ENCODE measurements at regions not wholly inside any gene's neighbourhood (a gene's known extent, or its start where the extent isn't known, plus 50 kb on each side); places are given as distances from the start of the nearest gene placed in this dataset.

DNA sequence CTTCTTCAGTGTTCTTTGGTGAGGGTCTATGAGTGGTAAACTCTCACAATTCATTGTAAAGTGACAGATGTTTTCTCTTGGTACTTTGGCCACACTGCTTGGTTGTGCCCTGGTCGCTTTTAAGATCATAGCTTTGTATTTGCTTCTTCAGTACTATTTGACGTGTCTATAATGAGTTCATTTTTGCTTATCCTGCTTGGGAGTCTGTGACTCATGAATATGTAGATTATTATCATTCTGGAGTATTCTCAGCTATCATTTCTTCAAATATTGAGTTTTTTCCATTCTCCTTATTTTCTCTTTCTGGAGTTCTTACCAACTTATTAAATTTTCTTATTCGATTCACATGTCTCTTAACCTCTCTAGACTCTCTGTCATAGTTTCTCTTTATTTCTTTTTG, 73.0 kb upstream of the HS6ST1 start:
- no peak overlapping the region for H3K27ac ChIP-seq
- H3K27me3 ChIP-seq = no peaks in the 10 kb centered on the region
- H4K20me1 ChIP-seq (ENCODE audit: insufficient read depth, poor library complexity, severe bottlenecking) = no peaks in the 10 kb centered on the region
- H3K36me3 ChIP-seq (replicated peaks; ENCODE audit: insufficient read depth, low read depth) = no peaks in the 10 kb centered on the region
- H3K79me2 ChIP-seq = no peaks in the 10 kb centered on the region
- WGBS (ENCODE audit: low lambda C conversion rate, missing lambda C conversion rate) = 95% methylated on average over 3 of the region's 3 CpGs
- H3K4me1 ChIP-seq (ENCODE audit: insufficient read depth) = peaks cover 14% of the 10 kb centered on the region
- H3K4me2 ChIP-seq = no peak overlapping the region
- no peak for DNase-seq (ENCODE audit: low spot score)
- H3K9me3 ChIP-seq (ENCODE audit: low read depth) = no peaks in the 10 kb centered on the region
- TF ChIP-seq CTCF (IDR thresholded peaks at IDR 0.05; ENCODE audit: poor library complexity) = no peak
- TF ChIP-seq EZH2phosphoT487 (IDR thresholded peaks at IDR 0.05; ENCODE audit: low read depth, severe bottlenecking, unreplicated experiment) = no peak
- no peak for TF ChIP-seq EZH2 (IDR thresholded peaks at IDR 0.05; ENCODE audit: borderline replicate concordance)
- H2AFZ ChIP-seq = no peak overlapping the region
- no peak overlapping the region for H3K4me3 ChIP-seq
- no peaks in the 10 kb centered on the region for H3K9me2 ChIP-seq (replicated peaks; ENCODE audit: insufficient read depth)

DNA sequence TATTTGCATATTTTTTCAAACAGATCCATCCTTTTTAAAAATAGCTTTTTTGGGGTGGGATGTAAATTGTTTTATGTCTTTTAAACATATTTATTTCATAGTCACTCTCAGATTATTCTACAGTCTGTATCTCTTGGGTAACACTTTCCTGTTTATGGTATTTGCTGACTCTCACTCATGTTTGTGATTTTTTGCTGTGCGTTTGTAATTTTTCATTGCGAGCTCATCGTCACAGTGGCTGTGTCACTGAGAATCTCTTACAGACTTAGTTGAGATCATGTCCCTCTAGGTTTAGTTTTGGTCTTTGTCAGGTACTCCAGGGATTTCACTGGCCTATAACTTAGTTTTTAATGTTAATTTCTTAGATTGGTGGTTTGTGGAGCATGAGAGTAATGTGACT, 73.5 kb upstream of the HS6ST1 start:
- no peak for TF ChIP-seq EZH2phosphoT487 (IDR thresholded peaks at IDR 0.05; ENCODE audit: low read depth, severe bottlenecking, unreplicated experiment)
- no peak for TF ChIP-seq EZH2 (IDR thresholded peaks at IDR 0.05; ENCODE audit: borderline replicate concordance)
- TF ChIP-seq CTCF (IDR thresholded peaks at IDR 0.05; ENCODE audit: poor library complexity) = no peak
- H3K27ac ChIP-seq = no peak overlapping the region
- H3K79me2 ChIP-seq = no peaks in the 10 kb centered on the region
- H4K20me1 ChIP-seq (ENCODE audit: insufficient read depth, poor library complexity, severe bottlenecking) = no peaks in the 10 kb centered on the region
- H3K4me3 ChIP-seq = no peak overlapping the region
- H3K4me1 ChIP-seq (ENCODE audit: insufficient read depth) = peaks cover 14% of the 10 kb centered on the region
- no peaks in the 10 kb centered on the region for H3K9me2 ChIP-seq (replicated peaks; ENCODE audit: insufficient read depth)
- 87% methylated on average over 3 of the region's 3 CpGs for WGBS (ENCODE audit: low lambda C conversion rate, missing lambda C conversion rate)
- no peaks in the 10 kb centered on the region for H3K27me3 ChIP-seq
- no peaks in the 10 kb centered on the region for H3K36me3 ChIP-seq (replicated peaks; ENCODE audit: insufficient read depth, low read depth)
- no peaks in the 10 kb centered on the region for H3K9me3 ChIP-seq (ENCODE audit: low read depth)
- no peak overlapping the region for H3K4me2 ChIP-seq
- no peak overlapping the region for H2AFZ ChIP-seq
- DNase-seq (ENCODE audit: low spot score) = no peak

DNA sequence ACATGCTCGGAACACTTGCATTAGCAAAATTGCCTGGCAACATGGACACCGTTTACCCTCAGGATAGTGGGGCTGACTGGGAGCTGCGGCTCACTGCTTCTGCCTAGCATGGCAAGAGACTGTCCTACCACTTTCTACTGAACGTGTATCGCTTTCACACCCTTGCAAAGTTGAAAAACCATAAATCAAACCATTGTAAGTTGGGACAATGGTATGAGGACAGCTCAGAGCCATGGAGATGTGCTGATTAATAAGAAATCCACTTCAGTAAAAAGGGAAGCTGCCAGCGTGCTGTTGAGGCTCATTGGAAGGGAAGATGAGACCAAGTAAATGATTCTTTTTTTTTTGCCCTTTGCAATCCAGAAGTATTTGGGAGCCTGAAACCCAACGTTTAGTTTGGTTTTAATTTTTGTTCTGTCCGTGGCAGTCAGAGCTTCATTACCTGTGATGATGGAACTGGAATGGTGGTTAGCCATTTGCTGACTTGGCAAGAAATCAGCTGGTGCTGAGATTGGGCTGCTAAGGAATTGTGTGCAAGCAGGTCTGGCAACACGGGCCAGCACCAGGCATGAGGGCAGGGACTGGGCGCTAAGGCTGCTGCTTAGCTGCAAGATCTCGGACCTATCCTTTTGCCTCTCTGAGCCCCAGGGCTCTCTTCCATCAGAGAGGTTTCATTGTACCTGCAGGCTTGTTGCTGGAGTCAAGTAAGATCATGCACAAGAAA, 75.5 kb upstream of the HS6ST1 start:
- H3K36me3 ChIP-seq (replicated peaks; ENCODE audit: insufficient read depth, low read depth) = no peaks in the 10 kb centered on the region
- DNase-seq (ENCODE audit: low spot score) = no peak
- H3K9me3 ChIP-seq (ENCODE audit: low read depth) = no peaks in the 10 kb centered on the region
- H3K9me2 ChIP-seq (replicated peaks; ENCODE audit: insufficient read depth) = no peaks in the 10 kb centered on the region
- H4K20me1 ChIP-seq (ENCODE audit: insufficient read depth, poor library complexity, severe bottlenecking) = no peaks in the 10 kb centered on the region
- no peak overlapping the region for H2AFZ ChIP-seq
- H3K27me3 ChIP-seq = no peaks in the 10 kb centered on the region
- TF ChIP-seq CTCF (IDR thresholded peaks at IDR 0.05; ENCODE audit: poor library complexity) = no peak
- no peak for TF ChIP-seq EZH2 (IDR thresholded peaks at IDR 0.05; ENCODE audit: borderline replicate concordance)
- TF ChIP-seq EZH2phosphoT487 (IDR thresholded peaks at IDR 0.05; ENCODE audit: low read depth, severe bottlenecking, unreplicated experiment) = no peak
- peaks cover 5% of the 10 kb centered on the region for H3K4me1 ChIP-seq (ENCODE audit: insufficient read depth)
- no peaks in the 10 kb centered on the region for H3K79me2 ChIP-seq
- no peak overlapping the region for H3K4me3 ChIP-seq
- H3K4me2 ChIP-seq = no peak overlapping the region
- no peak overlapping the region for H3K27ac ChIP-seq
- 83% methylated on average over 11 of the region's 11 CpGs for WGBS (ENCODE audit: low lambda C conversion rate, missing lambda C conversion rate)
